ENCODE measurements at regions not wholly inside any gene's neighbourhood (a gene's known extent, or its start where the extent isn't known, plus 50 kb on each side); places are given as distances from the start of the nearest gene placed in this dataset.

DNA sequence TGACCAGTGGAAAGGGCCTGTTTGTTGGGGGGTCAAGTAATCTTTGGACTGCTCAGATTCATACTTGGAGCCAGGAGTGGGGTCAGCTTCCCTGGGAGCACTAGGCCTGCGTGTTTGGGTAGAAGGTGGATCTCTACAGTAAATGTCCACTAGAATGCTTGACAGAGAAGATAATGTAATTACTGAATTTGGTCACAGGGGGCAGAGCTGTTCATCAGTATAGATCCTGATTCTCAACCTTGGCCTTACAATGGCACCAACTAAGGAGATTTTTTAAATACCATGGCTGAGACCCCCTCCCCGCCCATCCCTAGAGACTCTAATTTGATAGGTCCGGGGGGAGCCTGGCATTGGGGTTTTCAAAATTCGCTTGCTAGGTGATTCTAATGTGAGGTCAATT lies 217.5 kb upstream of the PLXNA2 start:
- TF ChIP-seq, protein P1, sequence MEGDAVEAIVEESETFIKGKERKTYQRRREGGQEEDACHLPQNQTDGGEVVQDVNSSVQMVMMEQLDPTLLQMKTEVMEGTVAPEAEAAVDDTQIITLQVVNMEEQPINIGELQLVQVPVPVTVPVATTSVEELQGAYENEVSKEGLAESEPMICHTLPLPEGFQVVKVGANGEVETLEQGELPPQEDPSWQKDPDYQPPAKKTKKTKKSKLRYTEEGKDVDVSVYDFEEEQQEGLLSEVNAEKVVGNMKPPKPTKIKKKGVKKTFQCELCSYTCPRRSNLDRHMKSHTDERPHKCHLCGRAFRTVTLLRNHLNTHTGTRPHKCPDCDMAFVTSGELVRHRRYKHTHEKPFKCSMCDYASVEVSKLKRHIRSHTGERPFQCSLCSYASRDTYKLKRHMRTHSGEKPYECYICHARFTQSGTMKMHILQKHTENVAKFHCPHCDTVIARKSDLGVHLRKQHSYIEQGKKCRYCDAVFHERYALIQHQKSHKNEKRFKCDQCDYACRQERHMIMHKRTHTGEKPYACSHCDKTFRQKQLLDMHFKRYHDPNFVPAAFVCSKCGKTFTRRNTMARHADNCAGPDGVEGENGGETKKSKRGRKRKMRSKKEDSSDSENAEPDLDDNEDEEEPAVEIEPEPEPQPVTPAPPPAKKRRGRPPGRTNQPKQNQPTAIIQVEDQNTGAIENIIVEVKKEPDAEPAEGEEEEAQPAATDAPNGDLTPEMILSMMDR (IDR thresholded peaks at IDR 0.05; ENCODE audit: low read depth, low read length): peak; percentile 27; the same call in 1 of the 2 replicates
- Histone ChIP-seq H3K4me3 (ENCODE audit: low read depth, low read length) (no peak overlapping the region), H3K36me3 (no peaks in the 10 kb centered on the region), H3K27ac (no peak overlapping the region), H3K27me3 (ENCODE audit: insufficient read depth, low read depth, severe bottlenecking) (no peaks in the 10 kb centered on the region), H3K9me3 (ENCODE audit: severe bottlenecking) (no peaks in the 10 kb centered on the region)
- DNase-seq: no peak

DNA sequence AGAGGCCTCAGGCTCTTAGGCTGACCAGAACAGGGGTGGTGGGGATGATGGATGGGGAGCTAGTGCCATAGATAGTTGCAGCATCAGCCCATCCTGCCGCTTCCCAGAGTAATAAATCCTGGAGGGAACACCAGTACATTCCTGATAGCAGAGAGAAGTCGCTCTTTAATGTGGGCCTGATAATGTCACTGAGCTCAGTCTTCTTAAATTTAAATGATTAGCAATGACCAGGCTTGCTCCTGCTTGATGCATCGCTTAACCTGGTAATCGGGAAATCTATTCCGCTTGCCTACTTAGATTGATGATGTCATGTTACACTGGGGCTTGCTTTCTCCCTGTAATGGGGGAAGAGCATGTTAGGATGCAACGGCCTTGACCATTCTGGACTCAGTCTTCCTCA lies 218.6 kb upstream of the PLXNA2 start:
- no peaks in the 10 kb centered on the region for H3K36me3 ChIP-seq
- DNase-seq: no peak
- H3K27me3 ChIP-seq (ENCODE audit: insufficient read depth, low read depth, severe bottlenecking): no peaks in the 10 kb centered on the region
- TF ChIP-seq, protein P1 (IDR thresholded peaks at IDR 0.05; ENCODE audit: low read depth, low read length): no peak
- no peak overlapping the region for H3K4me3 ChIP-seq (ENCODE audit: low read depth, low read length)
- H3K27ac ChIP-seq: no peak overlapping the region
- no peaks in the 10 kb centered on the region for H3K9me3 ChIP-seq (ENCODE audit: severe bottlenecking)

DNA sequence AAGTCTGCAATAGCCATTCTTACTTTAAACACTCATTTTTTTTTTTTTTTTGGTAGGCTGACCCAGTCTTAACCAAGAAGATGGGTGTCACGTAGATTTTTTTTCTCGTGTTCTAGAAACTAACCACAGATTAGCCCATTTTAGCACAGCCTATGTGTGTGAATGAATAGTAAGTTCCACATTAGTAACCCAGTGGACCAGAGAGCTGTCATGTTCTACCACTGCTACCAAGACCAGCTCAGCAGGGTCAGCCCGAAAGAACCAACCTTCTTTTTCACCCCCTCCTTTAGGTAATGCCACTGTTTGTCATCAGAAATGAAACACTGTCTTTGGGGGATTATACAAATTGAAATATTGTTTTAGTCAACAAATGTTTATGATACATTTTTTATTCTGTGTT lies 221.1 kb upstream of the PLXNA2 start:
- Histone ChIP-seq H3K4me3 (ENCODE audit: low read depth, low read length) (no peak overlapping the region), H3K27me3 (ENCODE audit: insufficient read depth, low read depth, severe bottlenecking) (no peaks in the 10 kb centered on the region), H3K36me3 (no peaks in the 10 kb centered on the region), H3K9me3 (ENCODE audit: severe bottlenecking) (no peaks in the 10 kb centered on the region), H3K27ac (no peak overlapping the region)
- no peak for DNase-seq
- TF ChIP-seq, protein P1 (IDR thresholded peaks at IDR 0.05; ENCODE audit: low read depth, low read length): no peak

DNA sequence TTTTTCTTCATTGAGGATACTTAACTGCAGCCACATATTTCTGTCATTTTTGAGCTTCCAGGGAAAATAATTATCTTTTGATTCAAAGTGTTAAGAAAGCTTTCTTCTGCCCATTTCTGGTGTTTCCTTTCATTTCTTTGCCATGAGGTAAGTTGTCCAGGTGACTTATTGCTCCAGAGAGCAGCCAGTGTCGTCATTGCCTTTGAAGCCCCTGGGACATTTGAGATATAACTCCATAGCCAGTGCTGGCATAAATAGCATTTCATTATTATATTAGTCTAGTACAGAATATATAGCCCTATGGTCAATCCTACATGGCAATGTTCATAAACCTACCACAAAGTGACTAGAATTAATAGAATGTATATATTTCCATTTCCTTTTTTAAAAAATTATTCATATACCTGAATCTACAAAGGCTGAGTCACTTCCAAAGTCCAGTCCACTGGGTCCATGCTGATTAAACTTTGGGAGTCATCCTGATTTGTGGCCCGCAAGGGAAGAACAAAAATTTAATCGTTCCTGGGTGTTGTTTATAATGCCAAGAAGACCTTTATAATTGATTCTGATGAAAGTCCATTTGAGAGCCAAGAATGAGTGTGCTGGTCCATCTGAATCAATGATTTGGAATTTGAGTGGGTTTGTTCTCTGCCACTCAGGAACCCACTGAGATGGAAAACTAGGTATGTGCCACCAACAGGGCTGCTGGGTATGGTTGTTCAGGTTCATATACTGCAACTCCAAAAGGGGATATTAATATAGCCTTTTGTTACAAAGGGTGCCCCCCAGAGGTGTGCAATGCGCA lies 221.8 kb upstream of the PLXNA2 start:
- no peak overlapping the region for H3K4me3 ChIP-seq (ENCODE audit: low read depth, low read length)
- H3K27ac ChIP-seq: no peak overlapping the region
- no peaks in the 10 kb centered on the region for H3K27me3 ChIP-seq (ENCODE audit: insufficient read depth, low read depth, severe bottlenecking)
- no peak for DNase-seq
- no peaks in the 10 kb centered on the region for H3K36me3 ChIP-seq
- no peaks in the 10 kb centered on the region for H3K9me3 ChIP-seq (ENCODE audit: severe bottlenecking)
- TF ChIP-seq, protein P1 (IDR thresholded peaks at IDR 0.05; ENCODE audit: low read depth, low read length): no peak

DNA sequence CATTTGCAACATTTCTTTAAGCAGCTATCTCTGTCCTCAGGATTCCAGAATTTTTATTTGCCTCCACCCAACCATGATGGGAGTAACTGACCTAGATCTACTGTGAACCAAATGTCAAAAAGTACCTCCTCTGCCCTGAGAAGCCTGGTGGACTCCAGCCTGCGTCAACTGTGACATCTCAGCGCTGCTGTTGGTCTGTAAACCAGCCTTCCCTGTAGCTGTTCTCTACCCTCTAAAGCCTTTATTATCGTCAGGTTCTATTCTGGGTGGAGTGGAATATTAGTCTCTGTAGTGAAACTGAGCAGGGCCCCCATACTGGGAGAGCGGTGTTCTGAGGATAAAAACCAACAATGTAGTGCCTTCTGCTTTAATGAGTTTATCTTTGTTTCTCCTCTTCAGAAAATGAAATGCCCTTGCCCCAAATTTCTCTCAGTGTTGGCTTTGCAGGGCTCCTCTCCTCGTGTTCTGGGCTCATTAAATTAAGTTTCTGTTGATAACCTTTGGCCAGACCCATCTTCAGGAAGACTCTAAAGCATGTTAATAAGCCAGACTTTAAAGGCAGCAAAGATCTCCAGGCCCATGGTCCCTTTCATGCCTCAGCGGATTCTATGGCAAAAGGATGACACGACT lies 223.1 kb upstream of the PLXNA2 start:
- TF ChIP-seq, protein P1 (IDR thresholded peaks at IDR 0.05; ENCODE audit: low read depth, low read length): no peak

More for the DNA sequence above, 223.1 kb upstream of the PLXNA2 start:
- Histone ChIP-seq H3K36me3 (no peaks in the 10 kb centered on the region), H3K9me3 (ENCODE audit: severe bottlenecking) (no peaks in the 10 kb centered on the region), H3K27ac (no peak overlapping the region), H3K4me3 (ENCODE audit: low read depth, low read length) (no peak overlapping the region), H3K27me3 (ENCODE audit: insufficient read depth, low read depth, severe bottlenecking) (no peaks in the 10 kb centered on the region)
- no peak for DNase-seq

Data from WERI-Rb-1 (cell line).